Mesendoderm (in vitro differentiated cells): ENCODE measurements at regions not wholly inside any gene's neighbourhood (a gene's known extent, or its start where the extent isn't known, plus 50 kb on each side); places are given as distances from the start of the nearest gene placed in this dataset.

ENCODE experiments used
- DNase-seq: peaks from one replicate; pipeline ENCODE4 v3.0.0; 2013
- H2AK5ac ChIP-seq: 2 replicates; pipeline ENCODE4 v1.6.1; 2013; ENCODE audit warnings: low read length, inconsistent platforms
- H2BK120ac ChIP-seq: 2 replicates; pipeline ENCODE4 v1.6.1; 2013; ENCODE audit warnings: low read depth, mild to moderate bottlenecking, low read length, moderate library complexity, mixed read lengths
- H2BK15ac ChIP-seq: replicated peaks from 2 replicates; pipeline ENCODE4 v1.6.1; 2013; ENCODE audit warnings: low read depth, mild to moderate bottlenecking, moderate library complexity
- H2BK5ac ChIP-seq: 2 replicates; pipeline ENCODE4 v1.6.1; 2013; ENCODE audit warnings: low read length, inconsistent platforms
- H3K18ac ChIP-seq: 2 replicates; pipeline ENCODE4 v1.6.1; 2013; ENCODE audit warnings: mild to moderate bottlenecking, low read length, mixed read lengths
- H3K23ac ChIP-seq: one replicate; pipeline ENCODE4 v1.6.1; 2013; ENCODE audit warnings: low read length
- H3K27ac ChIP-seq: 2 replicates; pipeline ENCODE4 v1.5.1; 2013; ENCODE audit warnings: low read depth, mild to moderate bottlenecking, inconsistent platforms, low read length, moderate library complexity
- H3K27me3 ChIP-seq: 2 replicates; pipeline ENCODE4 v1.6.1; 2013; ENCODE audit warnings: low read length, control low read depth, mild to moderate bottlenecking, inconsistent platforms; ENCODE audit not compliant: insufficient read depth, poor library complexity
- H3K36me3 ChIP-seq: 2 replicates; pipeline ENCODE4 v1.6.1; 2013; ENCODE audit warnings: low read length, inconsistent platforms; ENCODE audit not compliant: control insufficient read depth, insufficient read depth
- H3K4ac ChIP-seq: one replicate; pipeline ENCODE4 v1.6.1; 2013; ENCODE audit warnings: low read depth, mild to moderate bottlenecking, low read length, moderate library complexity
- H3K4me1 ChIP-seq: 2 replicates; pipeline ENCODE4 v1.6.1; 2013; ENCODE audit warnings: low read depth, low read length, inconsistent platforms; ENCODE audit not compliant: control insufficient read depth
- H3K4me2 ChIP-seq: 2 replicates; pipeline ENCODE4 v1.6.1; 2013; ENCODE audit warnings: low read length
- H3K4me3 ChIP-seq: 2 replicates; pipeline ENCODE4 v1.5.1; 2013; ENCODE audit warnings: mild to moderate bottlenecking, low read length
- H3K56ac ChIP-seq: one replicate; pipeline ENCODE4 v1.6.1; 2013; ENCODE audit warnings: low read length
- H3K79me1 ChIP-seq: 2 replicates; pipeline ENCODE4 v1.6.1; 2013; ENCODE audit warnings: low read length, inconsistent platforms
- H3K79me2 ChIP-seq: 2 replicates; pipeline ENCODE4 v1.6.1; 2013; ENCODE audit warnings: mild to moderate bottlenecking, low read length; ENCODE audit not compliant: control insufficient read depth, insufficient read depth
- H3K9ac ChIP-seq: 2 replicates; pipeline ENCODE4 v1.6.1; 2013; ENCODE audit warnings: low read length, inconsistent platforms
- H4K5ac ChIP-seq: one replicate; pipeline ENCODE4 v1.6.1; 2013; ENCODE audit warnings: low read length
- H4K8ac ChIP-seq: one replicate; pipeline ENCODE4 v1.6.1; 2013; ENCODE audit warnings: low read depth, mild to moderate bottlenecking, control low read depth, low read length, moderate library complexity
- WGBS: extraction: QIAGEN DNeasy Blood & Tissue Kit; methylation state at CpG from one replicate; pipeline ENCODE4 v1.1.7; 2013; ENCODE audit warnings: low lambda C conversion rate, missing lambda C conversion rate; ENCODE audit not compliant: insufficient coverage; ENCODE audit errors: extremely low coverage; 5-methylcytosine and 5-hydroxymethylcytosine counted together

DNA sequence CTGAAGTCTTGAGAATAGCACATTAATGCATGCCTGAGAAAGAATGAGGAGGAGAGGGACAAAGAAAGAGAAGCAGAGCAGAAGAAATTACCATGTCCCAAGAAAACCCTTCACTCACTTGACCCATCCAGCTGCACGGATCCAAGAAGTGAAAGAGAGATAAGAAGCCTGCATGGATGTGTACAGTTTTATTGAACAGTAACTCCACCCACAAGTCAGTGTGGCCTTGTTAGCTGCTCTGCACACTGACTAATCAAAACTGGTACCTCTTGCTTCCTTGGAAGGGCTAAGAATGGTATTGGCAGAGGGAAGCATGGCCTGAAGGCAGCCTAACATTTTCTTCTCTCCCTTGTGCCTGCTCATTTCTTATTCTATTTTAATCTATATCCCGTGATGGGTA, 163.9 kb downstream of the SLC7A11 start:
- Histone ChIP-seq H3K4me2 (no peak overlapping the region), H3K9ac (no peak overlapping the region), H4K8ac (no peak overlapping the region), H3K36me3 (no peaks in the 10 kb centered on the region), H2BK15ac (no peak overlapping the region), H2AK5ac (no peak overlapping the region), H3K4me3 (no peak overlapping the region), H4K5ac (no peak overlapping the region), H2BK120ac (no peak overlapping the region), H3K4me1 (peaks cover 2% of the 10 kb centered on the region), H3K27me3 (no peaks in the 10 kb centered on the region), H3K79me1 (no peaks in the 10 kb centered on the region), H3K56ac (no peak overlapping the region), H3K4ac (no peak overlapping the region), H3K18ac (no peak overlapping the region), H2BK5ac (no peak overlapping the region), H3K27ac (no peak overlapping the region), H3K23ac (no peak overlapping the region), H3K79me2 (no peaks in the 10 kb centered on the region)
- no CpG with 5 or more reads among the region's 2 CpGs for WGBS
- no peak for DNase-seq

- H2BK120ac ChIP-seq: no peak overlapping the region
- no peaks in the 10 kb centered on the region for H3K79me1 ChIP-seq
- no peaks in the 10 kb centered on the region for H3K27me3 ChIP-seq
- H4K5ac ChIP-seq: no peak overlapping the region
- no peak overlapping the region for H2BK15ac ChIP-seq
- H3K9ac ChIP-seq: no peak overlapping the region
- no peaks in the 10 kb centered on the region for H3K79me2 ChIP-seq
- no peak overlapping the region for H3K23ac ChIP-seq
- H3K4me3 ChIP-seq: no peak overlapping the region
- no peaks in the 10 kb centered on the region for H3K36me3 ChIP-seq
- H2BK5ac ChIP-seq: no peak overlapping the region
- no peak overlapping the region for H3K27ac ChIP-seq
- H2AK5ac ChIP-seq: no peak overlapping the region
- no peak overlapping the region for H3K56ac ChIP-seq
- DNase-seq: no peak
- H3K18ac ChIP-seq: no peak overlapping the region
- no peaks in the 10 kb centered on the region for H3K4me1 ChIP-seq
- no CpG with 5 or more reads among the region's 1 CpG for WGBS
- no peak overlapping the region for H3K4me2 ChIP-seq
- no peak overlapping the region for H3K4ac ChIP-seq
- no peak overlapping the region for H4K8ac ChIP-seq
These were observed 165.6 kb downstream of the SLC7A11 start for GRCh38 chr4:138076561-138076960.

GRCh38 chr4:138070816-138071215, 171.3 kb downstream of the SLC7A11 start:
- Histone ChIP-seq H3K27me3 (no peaks in the 10 kb centered on the region), H2BK5ac (no peak overlapping the region), H2AK5ac (no peak overlapping the region), H2BK15ac (no peak overlapping the region), H3K18ac (no peak overlapping the region), H4K8ac (no peak overlapping the region), H3K79me1 (no peaks in the 10 kb centered on the region), H3K23ac (no peak overlapping the region), H3K27ac (no peak overlapping the region), H4K5ac (no peak overlapping the region), H3K4me3 (no peak overlapping the region), H3K4me2 (no peak overlapping the region), H3K56ac (no peak overlapping the region), H3K36me3 (no peaks in the 10 kb centered on the region), H2BK120ac (no peak overlapping the region), H3K4me1 (no peaks in the 10 kb centered on the region), H3K4ac (no peak overlapping the region), H3K9ac (no peak overlapping the region), H3K79me2 (no peaks in the 10 kb centered on the region)
- DNase-seq: no peak
- no CpG with 5 or more reads among the region's 2 CpGs for WGBS

- Histone ChIP-seq H3K4me1 (no peaks in the 10 kb centered on the region), H3K18ac (no peak overlapping the region), H3K4me2 (no peak overlapping the region), H3K27me3 (no peaks in the 10 kb centered on the region), H2BK120ac (no peak overlapping the region), H3K23ac (no peak overlapping the region), H3K79me1 (no peaks in the 10 kb centered on the region), H3K36me3 (no peaks in the 10 kb centered on the region), H3K4ac (no peak overlapping the region), H3K4me3 (no peak overlapping the region), H2BK15ac (no peak overlapping the region), H4K5ac (no peak overlapping the region), H2AK5ac (no peak overlapping the region), H2BK5ac (no peak overlapping the region), H3K9ac (no peak overlapping the region), H3K79me2 (no peaks in the 10 kb centered on the region), H3K27ac (no peak overlapping the region), H3K56ac (no peak overlapping the region), H4K8ac (no peak overlapping the region)
- DNase-seq: peak; percentile 19
- WGBS: no CpG with 5 or more reads among the region's 3 CpGs
These were observed 178.6 kb downstream of the SLC7A11 start for GRCh38 chr4:138063581-138063980.

DNA sequence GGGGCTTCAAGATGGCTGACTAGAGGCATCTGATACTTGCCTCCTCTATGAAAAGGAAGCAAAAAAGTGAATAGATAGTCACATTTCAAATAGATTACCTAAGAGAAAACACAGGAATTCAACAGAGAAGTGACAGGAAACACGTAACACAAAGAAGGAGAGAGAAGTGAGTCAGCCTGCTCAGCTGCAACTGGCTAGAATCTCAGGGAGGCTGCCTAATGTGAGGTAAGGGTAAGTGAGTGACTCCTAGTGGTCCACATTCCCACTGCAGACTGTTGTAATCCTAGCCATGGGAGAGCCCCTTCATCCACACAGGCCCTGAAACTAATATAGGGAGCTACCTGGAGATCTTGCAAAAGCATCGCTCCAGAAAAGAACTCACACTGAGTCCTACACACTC, 179.2 kb downstream of the SLC7A11 start:
- H3K27ac ChIP-seq: no peak overlapping the region
- H4K8ac ChIP-seq: no peak overlapping the region
- no CpG with 5 or more reads among the region's 2 CpGs for WGBS
- no peak overlapping the region for H2BK15ac ChIP-seq
- no peak overlapping the region for H3K56ac ChIP-seq
- H3K79me1 ChIP-seq: no peaks in the 10 kb centered on the region
- H3K9ac ChIP-seq: no peak overlapping the region
- no peak overlapping the region for H3K4me2 ChIP-seq
- H3K4me1 ChIP-seq: no peaks in the 10 kb centered on the region
- H3K18ac ChIP-seq: no peak overlapping the region
- no peaks in the 10 kb centered on the region for H3K27me3 ChIP-seq
- H3K36me3 ChIP-seq: no peaks in the 10 kb centered on the region
- H3K4ac ChIP-seq: no peak overlapping the region
- H3K23ac ChIP-seq: no peak overlapping the region
- peak; percentile 75 for DNase-seq
- H3K79me2 ChIP-seq: no peaks in the 10 kb centered on the region
- H2AK5ac ChIP-seq: no peak overlapping the region
- H2BK120ac ChIP-seq: no peak overlapping the region
- H2BK5ac ChIP-seq: no peak overlapping the region
- no peak overlapping the region for H4K5ac ChIP-seq
- no peak overlapping the region for H3K4me3 ChIP-seq

GRCh38 chr4:138056541-138056940, 185.6 kb downstream of the SLC7A11 start:
- no peaks in the 10 kb centered on the region for H3K27me3 ChIP-seq
- H3K79me2 ChIP-seq: no peaks in the 10 kb centered on the region
- H3K18ac ChIP-seq: no peak overlapping the region
- no CpG with 5 or more reads among the region's 2 CpGs for WGBS
- no peak overlapping the region for H3K4me3 ChIP-seq
- no peak for DNase-seq
- H2BK120ac ChIP-seq: no peak overlapping the region
- no peaks in the 10 kb centered on the region for H3K79me1 ChIP-seq
- no peak overlapping the region for H2BK5ac ChIP-seq
- no peaks in the 10 kb centered on the region for H3K4me1 ChIP-seq
- no peak overlapping the region for H3K4me2 ChIP-seq
- H3K23ac ChIP-seq: no peak overlapping the region
- no peak overlapping the region for H4K5ac ChIP-seq
- no peak overlapping the region for H3K27ac ChIP-seq
- H3K9ac ChIP-seq: no peak overlapping the region
- H3K4ac ChIP-seq: no peak overlapping the region
- no peak overlapping the region for H3K56ac ChIP-seq
- no peaks in the 10 kb centered on the region for H3K36me3 ChIP-seq
- no peak overlapping the region for H2AK5ac ChIP-seq
- no peak overlapping the region for H4K8ac ChIP-seq
- H2BK15ac ChIP-seq: no peak overlapping the region
